GM10248 (cell line): ENCODE measurements at regions not wholly inside any gene's neighbourhood (a gene's known extent, or its start where the extent isn't known, plus 50 kb on each side); places are given as distances from the start of the nearest gene placed in this dataset.

ENCODE experiments used
- CTCF ChIA-PET: fragments of 300-600 bp; sonication (Branson Sonifier 250); formaldehyde crosslinking; extraction: SDS; loops from one replicate; lab custom pipeline; 2021; ENCODE audit warnings: antibody characterized with exemption; lab: Yijun Ruan, JAX
- POLR2A ChIA-PET: fragments of 350-650 bp; sonication (Branson Sonifier 250); formaldehyde crosslinking; extraction: SDS; loops from one replicate; lab custom pipeline; 2020; ENCODE audit warnings: antibody characterized with exemption; lab: Yijun Ruan, JAX
- DNase-seq: peaks from one replicate; pipeline ENCODE4 v3.0.0; 2012; ENCODE audit errors: extremely low spot score
- CTCF ChIP-seq: IDR thresholded peaks from 2 replicates; pipeline ENCODE4 v1.5.1; 2012; ENCODE audit warnings: mild to moderate bottlenecking, low read depth; ENCODE audit errors: extremely low read depth, missing control alignments, control extremely low read depth

DNA sequence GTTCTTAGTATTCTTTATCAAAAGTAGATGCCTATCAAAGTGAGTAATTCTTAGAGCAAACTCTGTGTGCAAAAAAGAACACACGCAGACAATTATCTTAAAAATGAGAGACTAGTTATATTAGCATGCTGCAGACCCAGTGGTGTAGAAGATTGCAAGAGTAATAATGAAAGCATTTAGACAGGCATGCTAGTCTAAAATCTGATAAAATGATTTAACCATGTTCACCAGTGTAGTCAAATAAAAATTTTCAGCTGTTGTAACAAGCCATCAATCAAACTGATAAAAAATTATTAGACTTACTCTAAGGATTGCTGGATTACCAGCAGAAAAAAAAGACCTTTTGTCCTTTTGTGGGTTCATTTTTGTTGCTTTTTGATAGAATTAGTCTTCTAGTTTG, 241.9 kb upstream of the TLE4 start:
- POLR2A ChIA-PET = no interaction called here
- CTCF ChIA-PET = no interaction called here
- no peak for TF ChIP-seq CTCF
- DNase-seq = no peak

DNA sequence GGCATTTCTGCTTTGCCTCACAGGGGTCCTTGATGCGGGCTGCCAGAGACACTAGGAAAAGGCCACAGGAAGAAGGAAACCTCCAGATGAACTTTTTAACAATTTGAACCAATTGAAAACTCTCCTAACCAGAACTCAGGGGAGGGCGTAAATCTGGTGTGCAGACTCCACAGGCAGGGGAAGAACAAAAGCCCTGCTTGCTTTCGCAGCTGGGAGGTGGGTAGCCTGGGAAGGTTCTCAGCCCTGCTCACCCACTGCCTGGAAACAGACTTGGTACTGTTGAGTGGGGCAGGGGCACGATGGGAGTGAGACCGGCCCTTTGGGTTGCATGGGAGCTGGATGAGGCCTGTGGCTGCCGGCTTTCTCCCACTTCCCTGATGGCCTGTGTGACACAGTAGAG, 237.8 kb upstream of the TLE4 start:
- TF ChIP-seq CTCF = no peak
- ChIA-PET CTCF (interaction anchor here (0.9 kb wide), 1 partner anchor 14 kb away, joined by 3 read pairs; no protein-coding TSS in a partner anchor), POLR2A (no interaction called here)

GRCh38 chr9:79334711-79335110, 237.1 kb upstream of the TLE4 start:
- no peak for DNase-seq
- CTCF ChIA-PET = interaction anchor here (0.6 kb wide), 1 partner anchor 195 kb away, joined by 3 read pairs; no protein-coding TSS in a partner anchor
- POLR2A ChIA-PET = no interaction called here
- TF ChIP-seq CTCF = no peak

More for the DNA sequence above, 237.8 kb upstream of the TLE4 start:
- no peak for DNase-seq

- DNase-seq = no peak
- no peak for TF ChIP-seq CTCF
- ChIA-PET CTCF (no interaction called here), POLR2A (no interaction called here)
These were observed 235.8 kb upstream of the TLE4 start for GRCh38 chr9:79335987-79336386.

DNA sequence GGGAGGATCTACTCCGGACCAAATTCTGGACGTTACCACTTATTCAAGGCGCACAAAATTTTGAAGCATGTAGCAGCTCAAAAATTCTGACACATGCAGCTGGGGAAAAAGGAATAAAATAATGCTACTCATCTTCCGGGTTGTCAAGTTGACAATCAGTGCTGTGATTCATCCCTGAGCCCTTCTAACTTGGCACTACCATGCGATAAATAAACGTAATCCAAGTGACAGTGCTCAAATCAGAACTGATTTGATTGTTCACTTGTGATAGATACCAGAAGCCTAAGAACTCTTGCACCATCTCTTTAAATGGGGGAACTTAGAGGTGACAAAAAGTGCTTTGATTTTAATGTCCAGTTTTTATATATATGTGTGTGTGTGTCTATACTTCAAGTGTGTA, 230.2 kb upstream of the TLE4 start:
- ChIA-PET CTCF (interaction anchor here (0.9 to 1.0 kb wide), 2 partner anchors 13 to 14 kb away, joined by 3 read pairs; no protein-coding TSS in a partner anchor), POLR2A (no interaction called here)
- TF ChIP-seq CTCF = no peak
- no peak for DNase-seq

GRCh38 chr9:79346350-79347020, 225.3 kb upstream of the TLE4 start:
- ChIA-PET POLR2A (no interaction called here), CTCF (interaction anchor here (1.6 to 1.7 kb wide), 2 partner anchors 8 to 10 kb away, joined by 4 read pairs; no protein-coding TSS in a partner anchor)
- TF ChIP-seq CTCF = no peak
- no peak for DNase-seq
